ENCODE measurements at regions not wholly inside any gene's neighbourhood (a gene's known extent, or its start where the extent isn't known, plus 50 kb on each side); places are given as distances from the start of the nearest gene placed in this dataset.
"Not testable (repeated sequence)": the region's sequence is repeated elsewhere in the genome, so short reads cannot be mapped to it uniquely, and the experiment has no call there.

- H3K27ac ChIP-seq (ENCODE audit: low read length); DNase-seq; H3K4me1 Mint-ChIP-seq; H3K27ac Mint-ChIP-seq; H3K27me3 ChIP-seq (ENCODE audit: control insufficient read depth, insufficient read depth, low read length); ATAC-seq; H3K9me3 Mint-ChIP-seq; H3K4me3 ChIP-seq (ENCODE audit: low read length); H3K4me1 ChIP-seq (ENCODE audit: control insufficient read depth, insufficient read depth, low read length); H3K27me3 Mint-ChIP-seq (ENCODE audit: low read depth in 2 of 2); H3K36me3 ChIP-seq (ENCODE audit: control insufficient read depth, insufficient read depth, low read length); H3K9me3 ChIP-seq (ENCODE audit: control insufficient read depth, insufficient read depth, low read length); H3K36me3 Mint-ChIP-seq; H3K4me3 Mint-ChIP-seq; intact Hi-C loops (cut with micrococcal nuclease): not testable (repeated sequence)
- 8% methylated on average over 19 of the region's 25 CpGs for WGBS (ENCODE audit: insufficient coverage)
These were observed 50.6 kb upstream of the NBPF20 start for GRCh38 chr1:145475962-145476361.

DNA sequence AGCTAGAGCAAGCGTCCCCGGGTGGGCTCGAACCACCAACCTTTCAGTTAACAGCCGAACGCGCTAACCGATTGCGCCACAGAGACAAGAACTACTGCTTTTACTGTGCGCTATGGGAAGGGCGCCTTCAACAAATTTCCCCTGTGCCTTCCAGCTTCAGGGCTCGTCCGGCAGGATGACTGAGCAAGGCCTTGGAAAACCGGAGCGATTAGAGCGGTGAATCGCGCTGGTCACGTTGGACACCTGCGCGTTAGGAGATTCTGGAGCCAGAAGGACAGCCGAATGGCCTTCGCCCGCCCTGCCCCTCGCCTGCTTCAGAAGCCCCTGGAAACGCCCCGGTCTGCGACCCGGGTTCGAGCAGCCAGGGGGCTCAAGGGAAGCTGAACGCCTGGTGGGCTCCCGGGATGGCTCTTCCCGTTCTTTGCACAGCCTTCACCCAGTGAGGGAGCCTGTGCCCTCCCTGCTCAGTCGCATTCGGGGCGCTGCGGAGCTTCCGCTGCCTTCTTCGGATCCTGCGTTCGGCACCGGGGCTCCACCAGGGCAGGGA is 50.0 kb upstream of the NBPF20 start:
- ATAC-seq; DNase-seq; H3K4me3 Mint-ChIP-seq; H3K27me3 ChIP-seq (ENCODE audit: control insufficient read depth, insufficient read depth, low read length); H3K4me1 Mint-ChIP-seq; H3K36me3 ChIP-seq (ENCODE audit: control insufficient read depth, insufficient read depth, low read length); H3K27ac ChIP-seq (ENCODE audit: low read length); H3K27ac Mint-ChIP-seq; H3K4me3 ChIP-seq (ENCODE audit: low read length); H3K27me3 Mint-ChIP-seq (ENCODE audit: low read depth in 2 of 2); H3K36me3 Mint-ChIP-seq; intact Hi-C loops (cut with micrococcal nuclease); H3K9me3 ChIP-seq (ENCODE audit: control insufficient read depth, insufficient read depth, low read length); H3K4me1 ChIP-seq (ENCODE audit: control insufficient read depth, insufficient read depth, low read length); H3K9me3 Mint-ChIP-seq: not testable (repeated sequence)
- 17% methylated on average over 12 of the region's 41 CpGs for WGBS (ENCODE audit: insufficient coverage)

All from natural killer cell (primary cell).